ENCODE measurements at regions not wholly inside any gene's neighbourhood (a gene's known extent, or its start where the extent isn't known, plus 50 kb on each side); places are given as distances from the start of the nearest gene placed in this dataset.

- no peak for TF ChIP-seq CTCF (IDR thresholded peaks at IDR 0.05)
- TF ChIP-seq POLR2A (IDR thresholded peaks at IDR 0.05) = no peak
These were observed 343.9 kb downstream of the ARRDC4 start for GRCh38 chr15:98304371-98304770.

All from suprapubic skin (tissue), 3 donors.